WTC11 (cell line): ENCODE measurements at regions not wholly inside any gene's neighbourhood (a gene's known extent, or its start where the extent isn't known, plus 50 kb on each side); places are given as distances from the start of the nearest gene placed in this dataset.

Experiments used
- ATAC-seq: fragments of 200-7000 bp; cut with Tn5 transposase; 2 replicates; pipeline ENCODE4 v1.10.0; 2021; ENCODE audit warnings: mild to moderate bottlenecking, moderate library complexity
- CTCF ChIA-PET: fragments of 300-600 bp; sonication (Branson Sonifier 250); formaldehyde crosslinking; loops from one replicate; lab custom pipeline; 2021; ENCODE audit warnings: antibody characterized with exemption; lab: Charles Lee
- POLR2A ChIA-PET: fragments of 350-600 bp; sonication (Branson Sonifier 250); formaldehyde crosslinking; loops from one replicate; lab custom pipeline; 2021; ENCODE audit warnings: antibody characterized with exemption; lab: Charles Lee
- DNase-seq: peaks from one replicate; pipeline ENCODE4 v3.0.0; 2021; ENCODE audit warnings: low spot score
- H3K27ac Mint-ChIP-seq: 2 replicates; pipeline ENCODE4 v1.8.0; 2021; ENCODE audit warnings: mixed read lengths
- H3K27me3 Mint-ChIP-seq: 2 replicates; pipeline ENCODE4 v1.8.0; 2021; ENCODE audit warnings: low read depth, mild to moderate bottlenecking, moderate library complexity, mixed read lengths
- H3K36me3 Mint-ChIP-seq: 2 replicates; pipeline ENCODE4 v1.8.0; 2021; ENCODE audit warnings: mixed read lengths
- H3K4me1 Mint-ChIP-seq: 2 replicates; pipeline ENCODE4 v1.8.0; 2022; ENCODE audit warnings: mixed read lengths
- H3K4me3 Mint-ChIP-seq: 2 replicates; pipeline ENCODE4 v1.8.0; 2021; ENCODE audit warnings: mild to moderate bottlenecking, moderate library complexity, mixed read lengths
- H3K9me3 Mint-ChIP-seq: 2 replicates; pipeline ENCODE4 v1.8.0; 2021; ENCODE audit warnings: mixed read lengths
- CBFB ChIP-seq: sonication (generic); formaldehyde crosslinking; IDR thresholded peaks from 2 replicates; pipeline ENCODE4 v1.8.1; 2022; ENCODE audit warnings: mild to moderate bottlenecking, low read depth, missing genetic modification reagents
- EMX1 ChIP-seq: fragments of 250-450 bp; sonication (Bioruptor Pico); IDR thresholded peaks from 2 replicates; pipeline ENCODE4 v1.8.0; 2021; ENCODE audit warnings: mild to moderate bottlenecking
- ETV6 ChIP-seq: sonication (generic); formaldehyde crosslinking; IDR thresholded peaks from 2 replicates; pipeline ENCODE4 v1.8.1; 2022; ENCODE audit warnings: mild to moderate bottlenecking, missing genetic modification reagents
- FOXJ3 ChIP-seq: sonication (generic); formaldehyde crosslinking; IDR thresholded peaks from 2 replicates; pipeline ENCODE4 v1.9.0; 2021; ENCODE audit warnings: missing genetic modification reagents, mild to moderate bottlenecking, borderline replicate concordance
- HMGA2 ChIP-seq: fragments of 250-450 bp; sonication (Bioruptor Pico); IDR thresholded peaks from 2 replicates; pipeline ENCODE4 v1.4.0; 2021; ENCODE audit warnings: mild to moderate bottlenecking, moderate library complexity
- MXD4 ChIP-seq: fragments of 250-450 bp; sonication (Bioruptor Pico); IDR thresholded peaks from 2 replicates; pipeline ENCODE4 v1.8.0; 2021; ENCODE audit warnings: mild to moderate bottlenecking, moderate library complexity, borderline replicate concordance
- MYBL2 ChIP-seq: sonication (generic); formaldehyde crosslinking; IDR thresholded peaks from 2 replicates; pipeline ENCODE4 v1.8.1; 2023; ENCODE audit warnings: mild to moderate bottlenecking, moderate library complexity, missing genetic modification reagents
- NFATC4 ChIP-seq: fragments of 250-450 bp; sonication (Bioruptor Pico); IDR thresholded peaks from 2 replicates; pipeline ENCODE4 v1.9.0; 2021; ENCODE audit warnings: mild to moderate bottlenecking
- NR2C2 ChIP-seq: sonication (generic); formaldehyde crosslinking; IDR thresholded peaks from 2 replicates; pipeline ENCODE4 v1.8.0; 2022; ENCODE audit warnings: mild to moderate bottlenecking, missing genetic modification reagents
- OVOL2 ChIP-seq: fragments of 250-450 bp; sonication (Bioruptor Pico); IDR thresholded peaks from 2 replicates; pipeline ENCODE4 v1.9.0; 2021; ENCODE audit warnings: mild to moderate bottlenecking, borderline replicate concordance
- RORB ChIP-seq: fragments of 250-450 bp; sonication (Bioruptor Pico); IDR thresholded peaks from 2 replicates; pipeline ENCODE4 v1.9.0; 2021; ENCODE audit warnings: mild to moderate bottlenecking
- TEAD1 ChIP-seq: sonication (generic); formaldehyde crosslinking; IDR thresholded peaks from 2 replicates; pipeline ENCODE4 v1.8.0; 2022; ENCODE audit warnings: mild to moderate bottlenecking, missing genetic modification reagents
- TP53 ChIP-seq: sonication (generic); formaldehyde crosslinking; IDR thresholded peaks from 2 replicates; pipeline ENCODE4 v1.8.1; 2023; ENCODE audit warnings: mild to moderate bottlenecking, missing genetic modification reagents
- ZNF317 ChIP-seq: sonication (generic); formaldehyde crosslinking; IDR thresholded peaks from 2 replicates; pipeline ENCODE4 v1.8.1; 2023; ENCODE audit warnings: low read depth, mild to moderate bottlenecking, moderate library complexity, missing genetic modification reagents, borderline replicate concordance
- ZNF416 ChIP-seq: fragments of 250-450 bp; sonication (Bioruptor Pico); IDR thresholded peaks from 2 replicates; pipeline ENCODE4 v1.9.0; 2021; ENCODE audit warnings: mild to moderate bottlenecking, inconsistent platforms
- ZNF423 ChIP-seq: fragments of 250-450 bp; sonication (Bioruptor Pico); IDR thresholded peaks from 2 replicates; pipeline ENCODE4 v2.1.2; 2022; ENCODE audit warnings: mild to moderate bottlenecking, moderate library complexity
- ZNF671 ChIP-seq: fragments of 250-450 bp; sonication (Bioruptor Pico); IDR thresholded peaks from 2 replicates; pipeline ENCODE4 v1.8.0; 2021; ENCODE audit warnings: mild to moderate bottlenecking
- TF ChIP-seq, protein P1 (sequence below): sonication (generic); formaldehyde crosslinking; IDR thresholded peaks from 2 replicates; pipeline ENCODE4 v1.8.0; 2022; ENCODE audit warnings: mild to moderate bottlenecking, missing genetic modification reagents
- TF ChIP-seq, protein P2 (sequence below): sonication (generic); formaldehyde crosslinking; IDR thresholded peaks from 2 replicates; pipeline ENCODE4 v1.8.1; 2023; ENCODE audit warnings: mild to moderate bottlenecking, missing genetic modification reagents
- TF ChIP-seq, protein P3 (sequence below): sonication (generic); formaldehyde crosslinking; IDR thresholded peaks from 2 replicates; pipeline ENCODE4 v1.8.1; 2022; ENCODE audit warnings: low read depth, mild to moderate bottlenecking, moderate library complexity, missing genetic modification reagents, borderline replicate concordance
- TF ChIP-seq, protein P4 (sequence below): sonication (generic); formaldehyde crosslinking; IDR thresholded peaks from 2 replicates; pipeline ENCODE4 v1.8.1; 2023; ENCODE audit warnings: mild to moderate bottlenecking, missing genetic modification reagents, moderate library complexity
- TF ChIP-seq, protein P5 (sequence below): sonication (generic); formaldehyde crosslinking; IDR thresholded peaks from 2 replicates; pipeline ENCODE4 v1.8.1; 2022; ENCODE audit warnings: mild to moderate bottlenecking, missing genetic modification reagents, moderate library complexity, borderline replicate concordance
- TF ChIP-seq, protein P6 (sequence below): sonication (generic); formaldehyde crosslinking; IDR thresholded peaks from 2 replicates; pipeline ENCODE4 v1.8.1; 2023; ENCODE audit warnings: mild to moderate bottlenecking, missing genetic modification reagents, moderate library complexity
- TF ChIP-seq, protein P7 (sequence below): sonication (generic); formaldehyde crosslinking; IDR thresholded peaks from 2 replicates; pipeline ENCODE4 v1.8.0; 2023; ENCODE audit warnings: missing genetic modification reagents, mild to moderate bottlenecking, borderline replicate concordance

DNA sequence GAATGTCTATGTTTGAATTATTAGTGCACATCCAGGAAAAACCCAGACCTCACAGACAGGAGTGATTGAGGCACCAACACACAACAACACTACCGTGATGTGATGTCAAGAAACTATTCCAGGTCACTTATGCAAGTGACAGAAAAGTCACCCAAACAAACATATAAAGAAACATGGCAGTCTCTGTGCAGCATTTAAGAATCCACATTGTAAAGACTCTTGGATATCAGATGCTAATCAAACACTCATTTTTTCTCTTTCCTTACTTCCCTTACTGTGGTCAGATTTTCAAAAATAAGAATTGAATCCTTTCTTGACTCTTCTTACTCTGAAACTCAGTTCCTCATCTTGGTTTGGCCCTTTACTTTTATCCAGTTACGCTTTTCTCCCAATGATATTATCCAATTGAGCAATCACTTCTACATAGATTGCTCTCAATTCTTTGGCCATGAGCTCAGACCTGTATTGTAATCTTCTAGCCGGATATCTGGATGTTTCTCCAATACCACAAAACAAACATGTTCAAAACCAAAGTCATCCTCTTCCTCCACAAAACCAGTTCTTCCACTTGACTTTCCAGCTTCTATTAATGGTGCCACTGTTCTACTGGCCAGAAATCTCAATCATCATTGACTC lies 115.4 kb downstream of the DUSP6 start:
- no peak overlapping the region for H3K4me3 Mint-ChIP-seq
- DNase-seq (no peak), ATAC-seq (no peak)
- H3K9me3 Mint-ChIP-seq = peaks cover 20% of the 10 kb centered on the region
- peaks cover 20% of the 10 kb centered on the region for H3K4me1 Mint-ChIP-seq
- H3K36me3 Mint-ChIP-seq = peaks cover 6% of the 10 kb centered on the region
- TF ChIP-seq NR2C2 (CRISPR knock-in tag) (no peak), CBFB (CRISPR knock-in tag) (no peak), TEAD1 (no peak), RORB (CRISPR knock-in tag) (no peak), NFATC4 (CRISPR knock-in tag) (no peak), ZNF671 (no peak), ETV6 (CRISPR knock-in tag) (no peak), OVOL2 (CRISPR knock-in tag) (no peak), ZNF423 (CRISPR knock-in tag) (no peak), FOXJ3 (no peak)
- TF ChIP-seq, protein P1, sequence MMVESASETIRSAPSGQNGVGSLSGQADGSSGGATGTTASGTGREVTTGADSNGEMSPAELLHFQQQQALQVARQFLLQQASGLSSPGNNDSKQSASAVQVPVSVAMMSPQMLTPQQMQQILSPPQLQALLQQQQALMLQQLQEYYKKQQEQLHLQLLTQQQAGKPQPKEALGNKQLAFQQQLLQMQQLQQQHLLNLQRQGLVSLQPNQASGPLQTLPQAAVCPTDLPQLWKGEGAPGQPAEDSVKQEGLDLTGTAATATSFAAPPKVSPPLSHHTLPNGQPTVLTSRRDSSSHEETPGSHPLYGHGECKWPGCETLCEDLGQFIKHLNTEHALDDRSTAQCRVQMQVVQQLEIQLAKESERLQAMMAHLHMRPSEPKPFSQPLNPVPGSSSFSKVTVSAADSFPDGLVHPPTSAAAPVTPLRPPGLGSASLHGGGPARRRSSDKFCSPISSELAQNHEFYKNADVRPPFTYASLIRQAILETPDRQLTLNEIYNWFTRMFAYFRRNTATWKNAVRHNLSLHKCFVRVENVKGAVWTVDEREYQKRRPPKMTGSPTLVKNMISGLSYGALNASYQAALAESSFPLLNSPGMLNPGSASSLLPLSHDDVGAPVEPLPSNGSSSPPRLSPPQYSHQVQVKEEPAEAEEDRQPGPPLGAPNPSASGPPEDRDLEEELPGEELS (CRISPR knock-in tag) = no peak
- TF ChIP-seq, protein P2, sequence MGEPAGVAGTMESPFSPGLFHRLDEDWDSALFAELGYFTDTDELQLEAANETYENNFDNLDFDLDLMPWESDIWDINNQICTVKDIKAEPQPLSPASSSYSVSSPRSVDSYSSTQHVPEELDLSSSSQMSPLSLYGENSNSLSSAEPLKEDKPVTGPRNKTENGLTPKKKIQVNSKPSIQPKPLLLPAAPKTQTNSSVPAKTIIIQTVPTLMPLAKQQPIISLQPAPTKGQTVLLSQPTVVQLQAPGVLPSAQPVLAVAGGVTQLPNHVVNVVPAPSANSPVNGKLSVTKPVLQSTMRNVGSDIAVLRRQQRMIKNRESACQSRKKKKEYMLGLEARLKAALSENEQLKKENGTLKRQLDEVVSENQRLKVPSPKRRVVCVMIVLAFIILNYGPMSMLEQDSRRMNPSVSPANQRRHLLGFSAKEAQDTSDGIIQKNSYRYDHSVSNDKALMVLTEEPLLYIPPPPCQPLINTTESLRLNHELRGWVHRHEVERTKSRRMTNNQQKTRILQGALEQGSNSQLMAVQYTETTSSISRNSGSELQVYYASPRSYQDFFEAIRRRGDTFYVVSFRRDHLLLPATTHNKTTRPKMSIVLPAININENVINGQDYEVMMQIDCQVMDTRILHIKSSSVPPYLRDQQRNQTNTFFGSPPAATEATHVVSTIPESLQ = no peak
- TF ChIP-seq, protein P3, sequence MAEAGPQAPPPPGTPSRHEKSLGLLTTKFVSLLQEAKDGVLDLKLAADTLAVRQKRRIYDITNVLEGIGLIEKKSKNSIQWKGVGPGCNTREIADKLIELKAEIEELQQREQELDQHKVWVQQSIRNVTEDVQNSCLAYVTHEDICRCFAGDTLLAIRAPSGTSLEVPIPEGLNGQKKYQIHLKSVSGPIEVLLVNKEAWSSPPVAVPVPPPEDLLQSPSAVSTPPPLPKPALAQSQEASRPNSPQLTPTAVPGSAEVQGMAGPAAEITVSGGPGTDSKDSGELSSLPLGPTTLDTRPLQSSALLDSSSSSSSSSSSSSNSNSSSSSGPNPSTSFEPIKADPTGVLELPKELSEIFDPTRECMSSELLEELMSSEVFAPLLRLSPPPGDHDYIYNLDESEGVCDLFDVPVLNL (CRISPR knock-in tag) = no peak
- TF ChIP-seq, protein P4, sequence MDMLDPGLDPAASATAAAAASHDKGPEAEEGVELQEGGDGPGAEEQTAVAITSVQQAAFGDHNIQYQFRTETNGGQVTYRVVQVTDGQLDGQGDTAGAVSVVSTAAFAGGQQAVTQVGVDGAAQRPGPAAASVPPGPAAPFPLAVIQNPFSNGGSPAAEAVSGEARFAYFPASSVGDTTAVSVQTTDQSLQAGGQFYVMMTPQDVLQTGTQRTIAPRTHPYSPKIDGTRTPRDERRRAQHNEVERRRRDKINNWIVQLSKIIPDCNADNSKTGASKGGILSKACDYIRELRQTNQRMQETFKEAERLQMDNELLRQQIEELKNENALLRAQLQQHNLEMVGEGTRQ (CRISPR knock-in tag) = no peak
- TF ChIP-seq, protein P5, sequence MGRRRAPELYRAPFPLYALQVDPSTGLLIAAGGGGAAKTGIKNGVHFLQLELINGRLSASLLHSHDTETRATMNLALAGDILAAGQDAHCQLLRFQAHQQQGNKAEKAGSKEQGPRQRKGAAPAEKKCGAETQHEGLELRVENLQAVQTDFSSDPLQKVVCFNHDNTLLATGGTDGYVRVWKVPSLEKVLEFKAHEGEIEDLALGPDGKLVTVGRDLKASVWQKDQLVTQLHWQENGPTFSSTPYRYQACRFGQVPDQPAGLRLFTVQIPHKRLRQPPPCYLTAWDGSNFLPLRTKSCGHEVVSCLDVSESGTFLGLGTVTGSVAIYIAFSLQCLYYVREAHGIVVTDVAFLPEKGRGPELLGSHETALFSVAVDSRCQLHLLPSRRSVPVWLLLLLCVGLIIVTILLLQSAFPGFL (CRISPR knock-in tag) = no peak
- TF ChIP-seq, protein P6, sequence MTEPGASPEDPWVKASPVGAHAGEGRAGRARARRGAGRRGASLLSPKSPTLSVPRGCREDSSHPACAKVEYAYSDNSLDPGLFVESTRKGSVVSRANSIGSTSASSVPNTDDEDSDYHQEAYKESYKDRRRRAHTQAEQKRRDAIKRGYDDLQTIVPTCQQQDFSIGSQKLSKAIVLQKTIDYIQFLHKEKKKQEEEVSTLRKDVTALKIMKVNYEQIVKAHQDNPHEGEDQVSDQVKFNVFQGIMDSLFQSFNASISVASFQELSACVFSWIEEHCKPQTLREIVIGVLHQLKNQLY (CRISPR knock-in tag) = no peak
- H3K27me3 Mint-ChIP-seq = no peaks in the 10 kb centered on the region; the same call in 1 of the 2 replicates
- CTCF ChIA-PET = no interaction called here
- H3K27ac Mint-ChIP-seq = no peak overlapping the region
- POLR2A ChIA-PET = no interaction called here

DNA sequence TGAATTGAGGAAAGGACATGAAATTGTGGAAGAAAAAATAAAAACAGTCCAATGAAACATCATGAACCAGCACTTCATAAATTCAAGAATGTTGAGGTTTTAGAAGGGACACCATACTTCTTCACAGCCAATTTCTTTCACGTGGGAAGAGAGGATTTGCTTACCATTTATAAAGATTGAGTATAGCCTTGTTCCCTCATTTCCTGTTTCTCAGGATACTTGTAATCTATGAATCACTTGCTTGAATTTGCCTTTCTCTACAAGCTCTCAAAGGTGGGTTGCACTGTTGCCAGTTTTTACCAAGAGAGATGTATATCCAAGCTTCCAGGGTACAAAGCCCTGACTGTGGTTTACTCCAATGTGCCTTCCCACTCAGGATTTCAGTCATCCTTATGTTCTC lies 116.1 kb downstream of the DUSP6 start:
- H3K4me1 Mint-ChIP-seq = peaks cover 20% of the 10 kb centered on the region
- POLR2A ChIA-PET = no interaction called here
- DNase-seq (no peak), ATAC-seq (no peak)
- no peak overlapping the region for H3K27ac Mint-ChIP-seq
- CTCF ChIA-PET = no interaction called here
- H3K36me3 Mint-ChIP-seq = peaks cover 3% of the 10 kb centered on the region
- H3K9me3 Mint-ChIP-seq = peaks cover 14% of the 10 kb centered on the region
- H3K27me3 Mint-ChIP-seq = no peaks in the 10 kb centered on the region; the same call in 1 of the 2 replicates
- H3K4me3 Mint-ChIP-seq = no peak overlapping the region
- TF ChIP-seq MXD4 = no peak
- TF ChIP-seq HMGA2 (CRISPR knock-in tag) = no peak
- TF ChIP-seq ZNF416 (CRISPR knock-in tag) = no peak
- no peak for TF ChIP-seq TP53 (CRISPR knock-in tag)
- no peak for TF ChIP-seq EMX1 (CRISPR knock-in tag)
- no peak for TF ChIP-seq ZNF317 (CRISPR knock-in tag)
- TF ChIP-seq MYBL2 (CRISPR knock-in tag) = no peak
- TF ChIP-seq, protein P7, sequence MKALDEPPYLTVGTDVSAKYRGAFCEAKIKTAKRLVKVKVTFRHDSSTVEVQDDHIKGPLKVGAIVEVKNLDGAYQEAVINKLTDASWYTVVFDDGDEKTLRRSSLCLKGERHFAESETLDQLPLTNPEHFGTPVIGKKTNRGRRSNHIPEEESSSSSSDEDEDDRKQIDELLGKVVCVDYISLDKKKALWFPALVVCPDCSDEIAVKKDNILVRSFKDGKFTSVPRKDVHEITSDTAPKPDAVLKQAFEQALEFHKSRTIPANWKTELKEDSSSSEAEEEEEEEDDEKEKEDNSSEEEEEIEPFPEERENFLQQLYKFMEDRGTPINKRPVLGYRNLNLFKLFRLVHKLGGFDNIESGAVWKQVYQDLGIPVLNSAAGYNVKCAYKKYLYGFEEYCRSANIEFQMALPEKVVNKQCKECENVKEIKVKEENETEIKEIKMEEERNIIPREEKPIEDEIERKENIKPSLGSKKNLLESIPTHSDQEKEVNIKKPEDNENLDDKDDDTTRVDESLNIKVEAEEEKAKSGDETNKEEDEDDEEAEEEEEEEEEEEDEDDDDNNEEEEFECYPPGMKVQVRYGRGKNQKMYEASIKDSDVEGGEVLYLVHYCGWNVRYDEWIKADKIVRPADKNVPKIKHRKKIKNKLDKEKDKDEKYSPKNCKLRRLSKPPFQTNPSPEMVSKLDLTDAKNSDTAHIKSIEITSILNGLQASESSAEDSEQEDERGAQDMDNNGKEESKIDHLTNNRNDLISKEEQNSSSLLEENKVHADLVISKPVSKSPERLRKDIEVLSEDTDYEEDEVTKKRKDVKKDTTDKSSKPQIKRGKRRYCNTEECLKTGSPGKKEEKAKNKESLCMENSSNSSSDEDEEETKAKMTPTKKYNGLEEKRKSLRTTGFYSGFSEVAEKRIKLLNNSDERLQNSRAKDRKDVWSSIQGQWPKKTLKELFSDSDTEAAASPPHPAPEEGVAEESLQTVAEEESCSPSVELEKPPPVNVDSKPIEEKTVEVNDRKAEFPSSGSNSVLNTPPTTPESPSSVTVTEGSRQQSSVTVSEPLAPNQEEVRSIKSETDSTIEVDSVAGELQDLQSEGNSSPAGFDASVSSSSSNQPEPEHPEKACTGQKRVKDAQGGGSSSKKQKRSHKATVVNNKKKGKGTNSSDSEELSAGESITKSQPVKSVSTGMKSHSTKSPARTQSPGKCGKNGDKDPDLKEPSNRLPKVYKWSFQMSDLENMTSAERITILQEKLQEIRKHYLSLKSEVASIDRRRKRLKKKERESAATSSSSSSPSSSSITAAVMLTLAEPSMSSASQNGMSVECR (CRISPR knock-in tag) = no peak
